Hematopoietic multipotent progenitor cell (in vitro differentiated cells): ENCODE measurements at regions not wholly inside any gene's neighbourhood (a gene's known extent, or its start where the extent isn't known, plus 50 kb on each side); places are given as distances from the start of the nearest gene placed in this dataset.
"Not testable (repeated sequence)": the region's sequence is repeated elsewhere in the genome, so short reads cannot be mapped to it uniquely, and the experiment has no call there.

Experiments used
- DNase-seq, 3 donors: peaks; one replicate each; pipeline ENCODE4 v3.0.0-alpha.2; 2011 to 2015; ENCODE audit warnings: low read depth in 2 of 3, low spot score in 2 of 3

DNA sequence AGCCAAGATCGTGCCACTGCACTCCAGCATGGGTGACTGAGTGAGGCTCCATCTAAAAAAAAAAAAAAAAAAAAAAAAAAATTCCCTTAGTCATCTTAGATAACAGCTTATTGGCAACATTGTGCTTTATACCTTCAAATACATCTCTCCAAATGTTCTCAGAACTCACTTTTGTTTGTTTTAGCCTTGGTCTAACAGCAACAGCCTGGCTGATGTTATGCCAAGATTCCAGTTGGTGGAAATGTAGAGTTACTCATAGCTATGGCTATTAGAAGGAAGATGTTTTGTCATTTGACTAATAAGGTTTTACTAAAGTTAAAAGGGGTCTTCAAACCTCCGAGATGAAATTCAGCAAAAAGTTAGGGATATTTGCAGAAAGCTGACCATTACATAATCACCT is 481.4 kb downstream of the NEBL start:
- no peak for DNase-seq

DNA sequence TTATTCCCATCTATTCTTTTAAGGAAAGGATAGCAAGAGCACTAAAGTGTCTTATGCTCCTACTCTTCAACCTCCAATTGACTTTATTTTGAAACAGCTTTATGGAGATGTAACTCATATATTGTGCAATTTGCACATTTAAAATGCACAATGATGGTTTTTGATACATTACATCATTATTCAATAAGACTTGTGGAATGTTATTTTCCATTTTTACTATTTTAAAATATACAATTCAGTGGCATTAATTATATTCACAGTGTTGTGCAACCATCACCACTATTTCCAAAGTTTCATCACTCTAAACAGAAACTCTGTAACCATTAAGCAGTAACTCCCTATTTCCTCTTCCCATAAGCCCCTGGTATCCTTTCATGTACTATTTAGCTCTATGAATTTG is 489.8 kb downstream of the NEBL start:
- DNase-seq: no peak

DNA sequence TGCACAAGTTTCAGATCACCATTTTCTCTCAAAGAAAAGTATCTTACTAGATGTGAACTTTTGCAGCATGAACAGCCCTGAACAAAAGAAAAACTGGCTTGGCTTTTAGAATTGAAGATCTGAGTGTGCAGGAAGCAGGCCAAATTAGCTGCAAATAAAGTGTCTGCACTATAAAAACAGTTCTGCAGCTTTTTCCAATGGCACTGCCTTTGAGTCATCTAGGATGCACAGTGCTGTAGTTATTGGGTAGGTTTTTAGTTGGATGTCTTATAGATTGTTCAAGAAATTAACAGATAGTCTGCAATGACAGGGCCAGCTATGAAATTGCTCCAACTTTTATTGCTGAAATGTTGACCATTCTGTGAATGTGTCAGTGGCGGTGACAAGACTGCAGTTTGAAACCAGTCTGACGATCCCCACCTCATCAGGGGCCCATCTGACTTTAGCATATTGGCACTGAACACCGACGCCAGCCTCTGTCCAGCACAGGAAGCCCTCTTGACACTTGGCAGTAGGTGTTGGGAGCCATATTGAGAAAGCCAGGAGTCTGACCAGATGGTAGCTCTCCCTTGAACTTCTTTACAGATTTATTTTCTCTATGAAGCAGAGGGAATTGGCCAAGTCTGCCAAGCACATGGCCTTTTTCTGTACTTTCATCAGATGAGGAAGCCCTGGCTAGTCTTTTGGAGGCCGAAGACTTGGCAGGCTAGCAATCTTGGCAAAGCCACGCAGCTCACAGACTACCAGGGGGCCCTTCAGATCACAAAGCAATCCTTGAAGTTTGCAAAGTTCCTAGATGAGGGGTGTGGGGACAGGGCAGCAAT is 490.6 kb downstream of the NEBL start:
- no peak for DNase-seq

DNA sequence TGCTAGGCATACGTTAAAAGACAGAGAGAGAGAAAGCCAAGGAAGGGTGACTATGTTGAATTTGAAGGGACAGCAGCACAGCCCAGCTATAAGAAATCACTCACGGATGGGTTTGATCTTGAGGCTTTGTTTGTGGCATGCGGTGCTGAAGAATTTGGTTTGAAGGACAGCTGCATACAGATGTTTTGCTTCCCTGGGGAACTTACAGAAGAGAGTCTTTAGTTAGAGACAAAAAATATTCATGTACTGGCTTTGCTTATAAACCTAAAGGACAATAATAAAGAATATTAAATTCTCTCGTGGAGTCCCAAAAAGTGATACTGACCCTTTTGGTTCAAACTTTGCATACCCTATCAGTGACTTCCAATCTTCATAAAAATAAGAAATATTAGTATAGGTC is 491.4 kb downstream of the NEBL start:
- no peak for DNase-seq

DNA sequence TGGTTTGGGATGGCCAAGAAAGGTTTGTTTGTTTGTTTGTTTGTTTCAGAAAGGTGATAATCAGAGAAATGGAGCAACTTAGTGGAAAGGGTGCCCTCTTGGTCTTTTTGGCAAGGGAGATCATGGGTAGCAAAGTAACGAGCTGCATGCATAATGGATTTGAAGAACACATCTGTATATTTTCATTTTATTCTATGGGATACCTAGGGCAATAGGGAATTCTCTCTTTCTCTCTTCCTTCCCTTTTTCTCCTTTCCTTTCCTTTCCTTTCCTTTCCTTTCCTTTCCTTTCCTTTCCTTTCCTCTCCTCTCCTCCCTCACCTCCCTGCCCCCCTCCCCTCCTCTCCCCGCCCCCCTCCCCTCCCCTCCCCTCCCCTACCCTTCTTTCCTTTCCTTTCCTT is 492.1 kb downstream of the NEBL start:
- DNase-seq: no peak

DNA sequence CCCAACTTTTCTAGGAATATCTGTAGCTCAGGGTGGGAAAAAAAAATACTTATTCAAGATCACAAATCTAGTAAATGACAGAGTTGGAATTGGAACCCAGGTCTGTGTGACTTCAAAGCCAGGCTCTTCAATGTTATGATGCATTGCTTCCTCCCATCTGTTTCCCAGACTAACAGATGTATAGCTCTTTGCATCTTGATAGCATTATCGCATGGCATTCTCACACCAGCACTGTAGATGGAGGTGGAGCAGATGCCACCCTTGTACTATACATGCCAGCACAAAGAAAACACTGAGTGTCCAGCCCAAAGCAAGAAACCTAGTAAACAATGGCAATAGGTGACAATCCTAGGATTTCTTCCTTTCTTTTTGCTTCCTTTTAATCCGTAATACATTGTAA is 497.3 kb downstream of the NEBL start:
- DNase-seq: no peak

DNA sequence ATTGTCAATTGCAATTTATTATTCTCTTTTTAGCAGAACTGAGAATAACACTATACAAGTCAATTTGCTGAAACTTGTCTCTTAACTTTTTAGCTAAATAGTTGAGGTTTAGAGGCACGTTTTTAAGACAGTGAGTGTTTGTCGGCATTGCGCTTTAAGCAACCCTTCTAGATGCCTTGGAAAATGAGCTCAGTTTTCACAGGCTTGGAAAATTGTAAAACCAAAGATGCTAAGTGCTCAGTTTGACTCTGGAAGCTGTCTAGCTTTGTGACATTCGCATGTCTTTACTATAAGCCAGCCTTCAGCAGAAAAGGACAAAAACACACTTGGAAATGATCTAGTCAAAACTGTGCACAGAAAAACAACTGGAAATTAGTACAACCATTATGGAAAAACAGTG is 500.4 kb downstream of the NEBL start:
- no peak for DNase-seq

DNA sequence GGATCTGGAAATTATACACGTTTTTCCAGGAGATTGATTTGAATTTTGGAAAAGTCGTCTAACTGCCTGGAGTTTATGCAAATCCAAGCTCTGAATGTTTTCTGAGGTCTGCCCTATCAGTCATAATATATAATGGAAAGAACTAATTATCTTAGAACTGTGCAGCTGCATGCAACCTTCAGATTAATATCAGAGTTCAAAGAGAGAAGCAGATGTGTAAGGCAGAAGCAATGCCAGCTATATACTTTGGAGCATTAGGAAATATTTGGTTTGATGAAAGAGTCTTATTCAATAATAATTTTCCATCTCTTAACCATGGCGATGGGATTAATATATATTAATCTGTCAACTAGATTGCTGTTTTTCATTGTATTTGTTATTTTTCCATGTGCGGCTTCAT is 500.9 kb downstream of the NEBL start:
- no peak for DNase-seq

DNA sequence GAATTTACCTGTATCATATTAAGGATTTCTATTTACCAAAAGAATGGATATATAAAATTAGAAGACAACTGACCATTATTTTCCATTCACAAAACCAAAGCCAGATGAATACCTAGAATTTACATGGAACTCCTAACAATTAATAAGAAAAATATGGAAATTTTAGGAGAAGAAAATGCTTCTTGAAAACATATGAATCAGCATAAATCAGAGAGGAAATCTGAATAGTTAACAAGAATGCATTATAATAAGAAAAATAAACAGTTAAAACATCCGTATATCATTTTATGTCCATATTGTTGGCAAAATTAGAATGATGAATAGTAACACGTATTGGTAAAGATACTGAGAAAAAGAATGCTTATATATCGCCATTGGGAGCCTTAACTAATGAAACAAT is 505.5 kb downstream of the NEBL start:
- no peak for DNase-seq

DNA sequence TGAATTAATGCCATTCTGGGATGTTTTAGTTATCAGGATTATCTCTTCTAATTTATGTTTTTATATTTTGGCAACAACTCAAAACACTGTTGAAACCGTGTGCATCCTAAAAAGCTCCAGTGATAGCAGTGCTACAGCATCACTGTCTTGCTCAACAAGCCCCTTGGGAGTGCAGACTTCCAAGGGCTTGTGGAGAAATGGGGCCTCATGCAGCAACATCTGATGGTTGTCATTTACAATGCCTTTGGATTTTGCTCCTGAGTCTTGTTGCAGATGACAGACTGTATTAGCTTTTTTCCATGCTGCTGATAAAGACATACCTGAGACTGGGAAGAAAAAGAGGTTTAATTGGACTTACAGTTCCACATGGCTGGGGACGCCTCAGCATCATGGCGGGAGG is 515.4 kb downstream of the NEBL start:
- DNase-seq: no peak

DNA sequence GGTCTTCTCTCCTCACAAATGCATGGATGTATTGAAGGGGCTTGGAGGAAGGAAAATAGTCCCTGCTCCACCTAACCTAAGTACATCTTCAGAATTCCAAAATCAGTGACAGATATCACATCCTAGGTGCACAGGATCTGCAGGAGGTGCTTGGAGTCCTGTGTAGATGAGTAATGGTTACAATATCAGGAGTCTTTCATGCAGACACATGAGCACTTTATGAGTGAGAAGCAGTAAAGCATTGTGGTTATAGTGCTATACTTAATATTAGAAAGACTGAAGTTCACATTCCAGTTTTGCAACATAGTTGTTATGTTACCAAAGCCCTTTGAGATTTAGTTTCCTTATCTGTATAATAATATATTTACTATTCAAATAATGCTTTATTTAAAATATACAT is 516.7 kb downstream of the NEBL start:
- DNase-seq: no peak

DNA sequence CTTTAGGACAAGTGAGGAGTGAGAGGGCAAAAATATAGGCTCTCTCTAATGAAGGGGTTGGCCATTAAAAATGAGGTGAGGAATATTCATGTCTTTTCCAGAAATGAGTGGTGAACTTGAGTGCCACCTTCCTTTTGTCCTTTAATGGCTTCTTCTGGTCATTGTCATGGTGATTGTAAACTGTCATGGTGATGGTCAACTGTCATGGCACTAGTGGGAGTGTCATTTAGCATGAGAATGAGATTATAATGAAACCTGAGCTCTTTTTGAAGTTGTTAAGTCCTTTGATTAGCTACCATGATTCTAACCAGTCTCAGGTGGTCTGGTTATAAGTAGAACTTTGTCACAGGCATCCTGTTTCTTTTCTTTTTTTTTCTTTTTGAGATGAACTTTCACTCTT is 524.4 kb downstream of the NEBL start:
- DNase-seq: no peak

DNA sequence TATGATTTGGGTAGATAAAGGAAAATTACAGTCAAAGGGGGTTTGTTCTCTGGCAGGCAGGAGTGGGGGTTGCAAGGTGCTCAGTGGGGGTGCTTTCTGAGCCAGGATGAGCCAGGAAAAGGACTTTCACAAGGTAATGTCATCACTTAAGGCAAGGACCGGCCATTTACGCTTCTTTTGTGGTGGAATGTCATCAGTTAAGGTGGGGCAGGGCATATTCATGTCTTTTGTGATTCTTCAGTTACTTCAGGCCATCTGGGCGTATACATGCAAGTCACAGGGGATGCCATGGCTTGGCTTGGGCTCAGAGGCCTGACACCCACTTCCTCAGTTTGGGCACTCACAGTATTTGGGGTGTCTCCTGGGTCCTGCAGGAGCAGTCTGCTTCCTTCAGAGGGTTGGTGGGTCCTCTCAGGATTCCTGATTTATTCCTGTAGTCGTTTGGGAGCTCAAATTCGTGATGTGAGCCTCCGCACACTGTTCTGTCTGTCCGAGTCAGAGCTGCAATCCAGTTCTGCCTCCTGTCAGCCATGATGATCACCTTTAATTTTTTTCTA is 526.1 kb downstream of the NEBL start:
- not testable (repeated sequence) for DNase-seq

DNA sequence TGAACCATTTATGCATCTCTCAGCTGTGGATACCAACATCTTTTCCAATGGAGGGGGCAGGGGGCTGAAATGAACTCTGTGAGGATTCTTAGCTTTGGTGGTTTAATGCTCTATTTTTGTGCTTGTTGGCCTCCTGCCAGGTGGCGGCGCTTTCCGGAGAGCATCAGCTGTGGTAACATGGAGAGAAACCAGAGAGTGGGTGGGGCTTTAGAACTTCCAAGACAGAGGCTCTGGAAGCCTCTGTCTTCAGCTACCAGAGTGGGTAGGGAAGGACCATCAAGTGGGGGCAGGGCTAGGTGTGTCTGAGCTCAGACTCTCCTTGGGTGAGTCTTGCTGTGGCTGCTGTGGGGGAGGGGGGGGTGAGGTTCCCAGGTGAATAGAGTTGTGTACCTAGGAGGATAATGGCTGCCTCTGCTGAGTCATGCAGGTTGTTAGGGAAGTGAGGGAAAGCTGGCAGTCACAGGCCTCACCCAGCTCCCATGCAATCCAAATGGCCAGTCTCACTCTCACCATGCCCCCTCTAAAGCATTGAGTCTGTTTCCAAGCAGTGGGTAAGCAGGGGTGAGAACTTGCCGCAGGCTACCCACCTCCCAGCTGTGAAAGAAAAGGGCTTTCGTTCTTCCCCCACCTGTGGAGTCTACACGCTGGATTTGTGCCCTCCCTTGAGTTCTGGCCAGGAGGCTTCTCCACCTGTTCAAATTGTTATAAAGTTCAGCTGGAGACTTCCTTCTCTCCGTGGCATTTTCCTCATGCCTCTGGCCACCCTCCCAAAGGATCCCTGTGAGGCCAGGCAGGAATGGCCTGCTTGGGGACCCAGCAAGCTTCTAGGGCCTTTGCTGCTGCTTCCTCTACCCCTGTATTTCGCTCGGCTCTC is 527.0 kb downstream of the NEBL start:
- peak in 1 of 3 donors; percentile 0 for DNase-seq

DNA sequence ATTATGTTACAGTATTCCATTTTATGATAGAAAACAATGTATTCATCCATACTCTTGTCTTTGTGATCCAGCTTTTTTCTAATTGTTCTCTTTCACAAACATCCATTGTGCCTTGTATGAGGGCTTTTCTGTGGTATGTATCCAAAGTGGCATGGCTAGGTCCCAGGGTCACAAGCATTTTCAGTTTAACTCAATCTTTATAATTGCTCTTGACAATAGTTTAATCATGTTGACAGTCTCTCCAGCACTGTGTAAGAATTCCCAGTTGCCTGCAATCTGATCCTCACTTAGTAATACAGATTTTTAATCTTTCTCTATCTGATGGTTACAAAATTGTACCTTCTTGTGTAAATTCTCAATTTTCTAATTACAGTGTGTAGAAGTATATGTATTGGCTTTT is 533.4 kb downstream of the NEBL start:
- no peak for DNase-seq

DNA sequence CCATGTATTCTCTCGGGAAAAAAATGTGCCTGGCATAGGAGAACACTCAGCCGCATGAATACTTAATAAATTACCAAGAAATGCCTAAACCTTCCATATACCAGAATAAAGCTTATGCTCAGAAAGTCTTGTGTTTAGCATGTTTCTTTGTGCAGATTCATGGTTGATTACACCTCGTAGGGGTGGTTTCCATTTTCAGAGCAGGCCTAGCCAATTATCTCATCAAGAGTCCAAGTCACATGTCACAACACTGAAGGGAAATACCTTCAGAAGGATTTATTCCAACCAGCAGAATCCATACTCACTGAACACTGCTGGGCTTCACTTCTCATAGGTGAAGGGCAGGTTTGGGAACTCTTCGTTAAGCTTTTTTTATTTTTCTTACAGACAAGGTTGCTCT is 539.7 kb downstream of the PLXDC2 start:
- no peak for DNase-seq

DNA sequence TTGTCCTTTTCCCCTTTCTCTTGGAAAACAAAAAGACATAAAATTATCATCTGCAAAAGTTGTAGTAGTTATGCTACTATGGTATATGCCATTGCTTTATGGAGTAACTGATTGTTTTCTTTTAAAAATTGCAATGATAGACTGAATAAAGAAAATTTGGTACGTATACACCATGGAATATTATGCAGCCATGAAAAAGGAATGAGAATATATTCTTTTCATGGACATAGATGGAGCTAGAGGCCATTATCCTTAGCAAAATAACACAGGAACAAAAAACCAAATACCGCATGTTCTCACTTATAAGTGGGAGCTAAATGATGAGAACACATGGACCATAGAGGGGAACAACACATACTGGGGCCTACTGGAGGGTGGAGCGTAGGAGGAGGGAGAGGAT is 538.8 kb downstream of the PLXDC2 start:
- no peak for DNase-seq

DNA sequence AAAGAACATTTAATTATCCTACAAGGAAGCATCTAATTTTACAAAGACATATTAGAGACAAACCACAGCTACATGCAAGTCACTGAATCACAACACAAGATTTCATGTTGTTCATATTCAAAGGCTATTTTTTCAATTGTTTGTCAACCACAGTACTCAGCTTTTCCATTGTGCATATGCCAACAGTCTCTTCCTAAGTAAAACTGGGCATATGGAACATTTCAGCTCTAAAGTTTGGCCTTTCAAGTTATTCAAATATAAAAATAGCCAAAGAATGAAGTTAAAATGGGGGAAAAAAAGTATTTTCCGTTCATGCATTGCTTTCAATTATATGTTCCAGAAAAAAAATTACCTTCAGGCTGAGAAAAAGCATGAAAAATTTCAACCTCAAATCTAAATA is 537.9 kb downstream of the PLXDC2 start:
- DNase-seq: no peak

DNA sequence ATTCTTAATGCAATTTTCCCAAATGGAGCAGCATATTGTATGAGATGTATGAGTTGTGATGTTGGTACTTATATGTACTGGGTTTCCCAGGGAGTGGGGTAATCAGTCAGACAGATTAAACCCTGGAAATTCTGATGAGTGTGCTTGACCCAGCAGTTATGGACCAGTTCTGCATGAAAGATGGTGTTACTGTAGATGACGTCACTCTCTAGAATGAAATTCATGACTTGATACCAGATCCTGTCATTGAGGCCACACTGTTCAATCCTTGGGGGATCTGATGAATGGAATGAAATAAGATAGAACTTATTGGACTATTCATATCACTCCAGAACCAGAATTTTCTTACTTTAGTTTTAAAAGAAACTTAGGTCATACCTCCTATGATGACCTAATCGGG is 534.3 kb downstream of the PLXDC2 start:
- DNase-seq: no peak

DNA sequence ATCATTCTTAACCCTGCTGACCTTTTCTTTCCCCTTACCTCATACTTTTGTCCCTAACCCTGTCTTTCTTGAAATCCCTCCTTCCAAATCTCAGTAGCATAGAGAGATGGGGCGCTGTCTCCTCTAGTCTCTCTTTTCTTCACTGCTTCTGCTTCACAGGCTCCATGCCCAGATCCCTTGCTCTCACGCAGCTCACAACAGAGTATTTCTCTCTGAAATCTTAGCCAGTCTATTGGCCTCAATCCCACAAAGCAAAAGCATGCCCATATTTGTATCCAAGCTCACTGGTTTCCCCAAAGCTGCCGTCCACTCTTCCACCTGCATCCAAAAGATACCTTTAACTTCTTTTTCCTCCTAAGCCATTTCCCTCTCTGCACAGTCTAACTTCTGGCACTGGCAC is 526.8 kb downstream of the PLXDC2 start:
- DNase-seq: no peak
